Peyer's patch (tissue), 4 donors: ENCODE measurements at regions not wholly inside any gene's neighbourhood (a gene's known extent, or its start where the extent isn't known, plus 50 kb on each side); places are given as distances from the start of the nearest gene placed in this dataset.

Experiments
- CTCF ChIP-seq, 6 experiments: fragments of 450-650 bp in 4 of 6; fragments of 200-600 bp in 2 of 6; sonication (generic) in 1 of 6; IDR thresholded peaks; one replicate each; pipeline ENCODE4 v1.5.1; 2017 to 2019; ENCODE audit warnings: antibody characterized with exemption in 6 of 6, mild to moderate bottlenecking in 3 of 6, moderate library complexity in 1 of 6
- POLR2A ChIP-seq, 2 donors: fragments of 450-650 bp; IDR thresholded peaks; one replicate each; pipeline ENCODE4 v1.5.1; 2017; ENCODE audit warnings: antibody characterized with exemption in 2 of 2, mild to moderate bottlenecking in 2 of 2, moderate library complexity in 2 of 2

GRCh38 chr13:80923907-80924306, 583.0 kb upstream of the SPRY2 start:
- TF ChIP-seq POLR2A (IDR thresholded peaks at IDR 0.05) (no peak), CTCF (IDR thresholded peaks at IDR 0.05) (no peak)
